ENCODE measurements at regions not wholly inside any gene's neighbourhood (a gene's known extent, or its start where the extent isn't known, plus 50 kb on each side); places are given as distances from the start of the nearest gene placed in this dataset.

GRCh38 chr3:28765194-28765593 is 416.6 kb upstream of the AZI2 start:
- Histone ChIP-seq H3K4me1 (ENCODE audit: control insufficient read depth, low read length) (no peaks in the 10 kb centered on the region), H3K9me3 (ENCODE audit: control insufficient read depth, insufficient read depth, low read length) (no peaks in the 10 kb centered on the region), H3K36me3 (ENCODE audit: control insufficient read depth, low read length) (no peaks in the 10 kb centered on the region), H3K27me3 (ENCODE audit: control insufficient read depth, low read length) (no peaks in the 10 kb centered on the region), H3K9me2 (replicated peaks; ENCODE audit: control insufficient read depth, low read length) (no peaks in the 10 kb centered on the region), H3K4me3 (ENCODE audit: low read length) (no peak overlapping the region), H3K27ac (ENCODE audit: low read depth, low read length) (no peak overlapping the region), H3F3A (ENCODE audit: control insufficient read depth, insufficient read depth) (no peaks in the 10 kb centered on the region), H3K79me2 (ENCODE audit: control insufficient read depth, low read length) (no peaks in the 10 kb centered on the region), H3K4me2 (ENCODE audit: low read length) (no peak overlapping the region), H4K20me1 (ENCODE audit: control insufficient read depth, insufficient read depth, low read depth, low read length) (no peaks in the 10 kb centered on the region)
- TF ChIP-seq, protein P1, sequence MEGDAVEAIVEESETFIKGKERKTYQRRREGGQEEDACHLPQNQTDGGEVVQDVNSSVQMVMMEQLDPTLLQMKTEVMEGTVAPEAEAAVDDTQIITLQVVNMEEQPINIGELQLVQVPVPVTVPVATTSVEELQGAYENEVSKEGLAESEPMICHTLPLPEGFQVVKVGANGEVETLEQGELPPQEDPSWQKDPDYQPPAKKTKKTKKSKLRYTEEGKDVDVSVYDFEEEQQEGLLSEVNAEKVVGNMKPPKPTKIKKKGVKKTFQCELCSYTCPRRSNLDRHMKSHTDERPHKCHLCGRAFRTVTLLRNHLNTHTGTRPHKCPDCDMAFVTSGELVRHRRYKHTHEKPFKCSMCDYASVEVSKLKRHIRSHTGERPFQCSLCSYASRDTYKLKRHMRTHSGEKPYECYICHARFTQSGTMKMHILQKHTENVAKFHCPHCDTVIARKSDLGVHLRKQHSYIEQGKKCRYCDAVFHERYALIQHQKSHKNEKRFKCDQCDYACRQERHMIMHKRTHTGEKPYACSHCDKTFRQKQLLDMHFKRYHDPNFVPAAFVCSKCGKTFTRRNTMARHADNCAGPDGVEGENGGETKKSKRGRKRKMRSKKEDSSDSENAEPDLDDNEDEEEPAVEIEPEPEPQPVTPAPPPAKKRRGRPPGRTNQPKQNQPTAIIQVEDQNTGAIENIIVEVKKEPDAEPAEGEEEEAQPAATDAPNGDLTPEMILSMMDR (IDR thresholded peaks at IDR 0.05; ENCODE audit: low read depth, low read length, poor library complexity, severe bottlenecking) = no peak

DNA sequence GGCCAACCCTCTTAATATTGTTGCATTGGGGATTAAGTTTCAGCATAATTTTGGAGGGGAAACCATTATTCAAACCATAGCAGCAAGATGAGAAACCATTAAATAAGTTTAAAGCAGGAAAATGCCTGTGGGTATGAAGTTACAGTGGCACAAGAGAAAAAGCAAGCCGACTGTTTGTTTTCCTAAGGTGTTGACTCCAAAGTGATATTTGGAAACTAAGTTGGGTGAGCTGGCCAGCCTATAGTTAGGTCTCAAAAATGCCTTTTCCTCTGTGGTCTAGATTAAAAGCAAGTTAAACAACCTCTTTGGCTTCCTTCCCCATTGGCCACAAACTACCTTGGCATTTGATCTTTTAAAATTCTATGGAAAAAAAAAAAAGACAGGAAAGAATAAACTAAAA is 419.8 kb upstream of the AZI2 start:
- Histone ChIP-seq H3K4me1 (ENCODE audit: control insufficient read depth, low read length) (no peaks in the 10 kb centered on the region), H3K9me3 (ENCODE audit: control insufficient read depth, insufficient read depth, low read length) (no peaks in the 10 kb centered on the region), H3F3A (ENCODE audit: control insufficient read depth, insufficient read depth) (no peaks in the 10 kb centered on the region), H3K9me2 (replicated peaks; ENCODE audit: control insufficient read depth, low read length) (no peaks in the 10 kb centered on the region), H3K79me2 (ENCODE audit: control insufficient read depth, low read length) (no peaks in the 10 kb centered on the region), H3K27ac (ENCODE audit: low read depth, low read length) (no peak overlapping the region), H3K36me3 (ENCODE audit: control insufficient read depth, low read length) (no peaks in the 10 kb centered on the region), H3K4me2 (ENCODE audit: low read length) (no peak overlapping the region), H4K20me1 (ENCODE audit: control insufficient read depth, insufficient read depth, low read depth, low read length) (no peaks in the 10 kb centered on the region), H3K4me3 (ENCODE audit: low read length) (no peak overlapping the region), H3K27me3 (ENCODE audit: control insufficient read depth, low read length) (no peaks in the 10 kb centered on the region)
- TF ChIP-seq, protein P1 (IDR thresholded peaks at IDR 0.05; ENCODE audit: low read depth, low read length, poor library complexity, severe bottlenecking) = no peak
- TF ChIP-seq EZH2phosphoT487 (IDR thresholded peaks at IDR 0.05; ENCODE audit: borderline replicate concordance, low read length) = no peak

- Histone ChIP-seq H3K79me2 (ENCODE audit: control insufficient read depth, low read length) (no peaks in the 10 kb centered on the region), H4K20me1 (ENCODE audit: control insufficient read depth, insufficient read depth, low read depth, low read length) (no peaks in the 10 kb centered on the region), H3K4me1 (ENCODE audit: control insufficient read depth, low read length) (no peaks in the 10 kb centered on the region), H3K4me3 (ENCODE audit: low read length) (no peak overlapping the region), H3F3A (ENCODE audit: control insufficient read depth, insufficient read depth) (no peaks in the 10 kb centered on the region), H3K36me3 (ENCODE audit: control insufficient read depth, low read length) (no peaks in the 10 kb centered on the region), H3K9me3 (ENCODE audit: control insufficient read depth, insufficient read depth, low read length) (no peaks in the 10 kb centered on the region), H3K9me2 (replicated peaks; ENCODE audit: control insufficient read depth, low read length) (no peaks in the 10 kb centered on the region), H3K27me3 (ENCODE audit: control insufficient read depth, low read length) (no peaks in the 10 kb centered on the region), H3K27ac (ENCODE audit: low read depth, low read length) (no peak overlapping the region), H3K4me2 (ENCODE audit: low read length) (no peak overlapping the region)
- TF ChIP-seq EZH2phosphoT487 (IDR thresholded peaks at IDR 0.05; ENCODE audit: borderline replicate concordance, low read length) = no peak
Measured at GRCh38 chr3:28777806-28778475, 429.3 kb upstream of the AZI2 start.

DNA sequence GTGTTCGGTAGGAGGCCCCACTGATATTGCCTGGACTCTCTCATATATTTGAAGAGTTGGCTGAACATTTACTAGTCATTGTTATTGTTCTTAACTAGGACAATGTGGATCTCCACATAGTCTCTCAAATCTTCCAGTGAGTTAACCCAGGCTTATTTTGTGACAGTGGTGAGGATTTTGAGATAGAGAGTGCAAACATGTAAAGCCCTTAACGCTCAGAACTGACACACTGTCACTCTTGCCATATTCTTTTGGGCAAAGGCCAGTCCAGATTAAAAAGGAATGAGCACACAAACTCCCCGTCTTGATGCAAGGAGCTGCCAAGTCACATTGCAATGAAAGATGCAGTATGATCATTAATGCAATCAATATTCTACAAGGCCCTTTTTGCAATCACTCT is 431.9 kb upstream of the AZI2 start:
- Histone ChIP-seq H3K4me1 (ENCODE audit: control insufficient read depth, low read length) (no peaks in the 10 kb centered on the region), H3K9me2 (replicated peaks; ENCODE audit: control insufficient read depth, low read length) (no peaks in the 10 kb centered on the region)
- TF ChIP-seq, protein P1 (IDR thresholded peaks at IDR 0.05; ENCODE audit: low read depth, low read length, poor library complexity, severe bottlenecking) = no peak
- TF ChIP-seq EZH2phosphoT487 (IDR thresholded peaks at IDR 0.05; ENCODE audit: borderline replicate concordance, low read length) = no peak

More for the DNA sequence above, 431.9 kb upstream of the AZI2 start:
- no peaks in the 10 kb centered on the region for H3K27me3 ChIP-seq (ENCODE audit: control insufficient read depth, low read length)
- H3K4me3 ChIP-seq (ENCODE audit: low read length) = no peak overlapping the region
- no peak overlapping the region for H3K27ac ChIP-seq (ENCODE audit: low read depth, low read length)
- no peaks in the 10 kb centered on the region for H3F3A ChIP-seq (ENCODE audit: control insufficient read depth, insufficient read depth)
- no peak overlapping the region for H3K4me2 ChIP-seq (ENCODE audit: low read length)
- no peaks in the 10 kb centered on the region for H3K36me3 ChIP-seq (ENCODE audit: control insufficient read depth, low read length)
- H4K20me1 ChIP-seq (ENCODE audit: control insufficient read depth, insufficient read depth, low read depth, low read length) = no peaks in the 10 kb centered on the region
- no peaks in the 10 kb centered on the region for H3K9me3 ChIP-seq (ENCODE audit: control insufficient read depth, insufficient read depth, low read length)
- H3K79me2 ChIP-seq (ENCODE audit: control insufficient read depth, low read length) = no peaks in the 10 kb centered on the region

Measured in DOHH2 (cell line).